HG03064 (cell line): ENCODE measurements at regions not wholly inside any gene's neighbourhood (a gene's known extent, or its start where the extent isn't known, plus 50 kb on each side); places are given as distances from the start of the nearest gene placed in this dataset.
"Not testable (repeated sequence)": the region's sequence is repeated elsewhere in the genome, so short reads cannot be mapped to it uniquely, and the experiment has no call there.

Source experiments
- ATAC-seq: cut with Tn5 transposase; IDR thresholded peaks from one replicate; pipeline ENCODE4 v1.9.1; 2021; ENCODE audit warnings: low read depth; ENCODE audit not compliant: unreplicated experiment

GRCh38 chr5:45038366-45038987 lies 229.7 kb downstream of the MRPS30 start:
- ATAC-seq = no peak

GRCh38 chr5:45042283-45042682 lies 233.5 kb downstream of the MRPS30 start:
- ATAC-seq = no peak

GRCh38 chr5:45057564-45057963 lies 248.8 kb downstream of the MRPS30 start:
- no peak for ATAC-seq

GRCh38 chr5:45060724-45061123 lies 252.0 kb downstream of the MRPS30 start:
- no peak for ATAC-seq

GRCh38 chr5:45062044-45062443 lies 253.3 kb downstream of the MRPS30 start:
- no peak for ATAC-seq

- ATAC-seq = no peak
These were observed 272.3 kb downstream of the MRPS30 start for GRCh38 chr5:45081082-45081481.

- no peak for ATAC-seq
These were observed 281.1 kb downstream of the MRPS30 start for GRCh38 chr5:45089870-45090269.

GRCh38 chr5:45093377-45093776 lies 284.6 kb downstream of the MRPS30 start:
- ATAC-seq = no peak

GRCh38 chr5:45094876-45095440 lies 286.2 kb downstream of the MRPS30 start:
- no peak for ATAC-seq

- no peak for ATAC-seq
These were observed 289.7 kb downstream of the MRPS30 start for GRCh38 chr5:45098483-45098882.

- ATAC-seq = no peak
These were observed 292.4 kb downstream of the MRPS30 start for GRCh38 chr5:45101146-45101545.

GRCh38 chr5:45105491-45105994 lies 296.8 kb downstream of the MRPS30 start:
- no peak for ATAC-seq

- ATAC-seq = no peak
These were observed 300.3 kb downstream of the MRPS30 start for GRCh38 chr5:45109062-45109461.

GRCh38 chr5:45109636-45110035 lies 300.9 kb downstream of the MRPS30 start:
- no peak for ATAC-seq

- ATAC-seq = no peak
These were observed 301.7 kb downstream of the MRPS30 start for GRCh38 chr5:45110399-45110798.

- ATAC-seq = no peak
These were observed 305.0 kb downstream of the MRPS30 start for GRCh38 chr5:45113726-45114125.

GRCh38 chr5:45132972-45133371 lies 324.2 kb downstream of the MRPS30 start:
- ATAC-seq = no peak

- no peak for ATAC-seq
These were observed 354.2 kb downstream of the MRPS30 start for GRCh38 chr5:45162974-45163373.

GRCh38 chr5:45171563-45171962 lies 362.8 kb downstream of the MRPS30 start:
- ATAC-seq = no peak

- ATAC-seq = not testable (repeated sequence)
These were observed 363.9 kb downstream of the MRPS30 start for GRCh38 chr5:45172634-45173033.

- no peak for ATAC-seq
These were observed 370.9 kb downstream of the MRPS30 start for GRCh38 chr5:45179686-45180085.

- ATAC-seq = no peak
These were observed 380.3 kb downstream of the MRPS30 start for GRCh38 chr5:45189042-45189441.
